ENCODE measurements at regions not wholly inside any gene's neighbourhood (a gene's known extent, or its start where the extent isn't known, plus 50 kb on each side); places are given as distances from the start of the nearest gene placed in this dataset.

DNA sequence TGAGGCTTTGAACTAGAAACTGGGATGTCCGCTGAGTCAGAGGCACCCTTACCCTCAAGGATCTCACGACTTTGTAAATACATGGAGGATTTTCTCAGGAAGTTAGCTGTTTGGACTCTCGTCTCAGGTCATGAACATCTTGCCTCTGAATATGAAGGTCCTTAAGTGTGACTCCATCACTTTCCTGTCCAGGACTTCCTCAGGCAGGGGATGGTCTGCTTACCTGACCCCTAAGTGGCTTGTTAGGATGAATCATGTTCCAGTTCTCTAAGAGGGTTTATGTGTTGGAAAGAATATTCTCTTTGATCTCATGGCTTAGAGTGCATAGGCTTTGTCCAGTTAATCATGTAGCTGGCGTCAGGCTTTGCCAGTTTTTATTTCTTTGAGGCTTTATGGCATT lies 511.7 kb upstream of the KLF4 start:
- Histone ChIP-seq H2AFZ (ENCODE audit: low read length) (no peak overlapping the region), H3K9ac (ENCODE audit: insufficient read depth, low read depth, low read length) (no peak overlapping the region), H3K36me3 (replicated peaks in 1 of 2; ENCODE audit: control insufficient read depth in 1 of 2, insufficient read depth in 2 of 2, low read length in 2 of 2) (no peaks in the 10 kb centered on the region), H3K79me2 (ENCODE audit: insufficient read depth, low read length) (no peaks in the 10 kb centered on the region), H3K4me3 (replicated peaks in 1 of 3; ENCODE audit: insufficient read depth in 1 of 3, low read depth in 2 of 3, low read length in 3 of 3) (no peak overlapping the region), H3K9me3 (ENCODE audit: low read length) (no peaks in the 10 kb centered on the region), H3K27me3 (ENCODE audit: control insufficient read depth in 1 of 2, insufficient read depth in 2 of 2, low read length in 2 of 2) (no peaks in the 10 kb centered on the region), H4K20me1 (ENCODE audit: insufficient read depth, low read length) (no peaks in the 10 kb centered on the region), H3K4me1 (ENCODE audit: insufficient read depth, low read length) (no peaks in the 10 kb centered on the region), H3K4me2 (ENCODE audit: low read depth, low read length) (no peak overlapping the region), H3K27ac (ENCODE audit: extremely low read length, insufficient read depth, low read length) (no peak overlapping the region)
- no peak for ATAC-seq
- in situ Hi-C loops (cut with HindIII; ENCODE audit: extremely low pct_ligation_motif_present, low pct_unique_long_range_greater_than_20kb) (no loop called here), intact Hi-C loops (cut with micrococcal nuclease; ENCODE audit: unreplicated experiment) (no loop called here)
- POLR2A ChIA-PET, result no interaction called here
- TF ChIP-seq ZNF451 (CRISPR knock-in tag; IDR thresholded peaks at IDR 0.05) (no peak), ZFP36 (IDR thresholded peaks at IDR 0.05; ENCODE audit: borderline replicate concordance, low read depth, low read length, partially characterized antibody) (no peak), SPEN (CRISPR knock-in tag; IDR thresholded peaks at IDR 0.05; ENCODE audit: low read depth) (no peak), ZFP1 (CRISPR knock-in tag; IDR thresholded peaks at IDR 0.05) (no peak), ZNF549 (CRISPR knock-in tag; IDR thresholded peaks at IDR 0.05) (no peak), SCMH1 (CRISPR knock-in tag; IDR thresholded peaks at IDR 0.05; ENCODE audit: borderline replicate concordance) (no peak), SOX5 (CRISPR knock-in tag; IDR thresholded peaks at IDR 0.05; ENCODE audit: borderline replicate concordance) (no peak), ZNF562 (CRISPR knock-in tag; IDR thresholded peaks at IDR 0.05; ENCODE audit: borderline replicate concordance) (no peak)
- TF ChIP-seq, protein P1, sequence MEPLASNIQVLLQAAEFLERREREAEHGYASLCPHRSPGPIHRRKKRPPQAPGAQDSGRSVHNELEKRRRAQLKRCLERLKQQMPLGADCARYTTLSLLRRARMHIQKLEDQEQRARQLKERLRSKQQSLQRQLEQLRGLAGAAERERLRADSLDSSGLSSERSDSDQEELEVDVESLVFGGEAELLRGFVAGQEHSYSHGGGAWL (CRISPR knock-in tag; IDR thresholded peaks at IDR 0.05), result no peak
- BruUV-seq (replicated peaks), result no TSS peak
- no peak for DNase-seq (ENCODE audit: low spot score)
- no peak for FAIRE-seq
- WGBS (ENCODE audit: low lambda C conversion rate), result 0% methylated on average over 3 of the region's 4 CpGs
- CTCF ChIA-PET (ENCODE audit: low intra/inter-chr PET ratio, low total read pairs), result no interaction called here

DNA sequence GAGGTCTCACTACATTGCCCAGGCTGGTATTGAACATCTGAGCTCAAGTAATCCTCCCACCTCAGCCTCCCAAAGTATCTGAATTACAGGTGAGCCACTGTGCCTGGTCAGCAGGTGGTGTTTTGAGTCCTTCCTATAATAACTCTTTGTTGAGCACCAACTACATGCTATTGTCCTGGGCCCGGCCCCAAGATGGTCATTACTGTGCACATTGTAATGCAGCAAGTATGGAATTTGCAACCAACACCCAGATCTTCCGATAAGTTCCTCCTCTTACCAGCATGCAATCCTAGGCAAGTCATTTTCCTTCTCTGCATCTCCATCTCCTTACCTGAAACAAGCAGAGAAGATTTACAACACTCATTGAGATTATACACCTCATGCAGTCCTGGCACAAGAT lies 510.3 kb upstream of the KLF4 start:
- Histone ChIP-seq H3K4me3 (replicated peaks in 1 of 3; ENCODE audit: insufficient read depth in 1 of 3, low read depth in 2 of 3, low read length in 3 of 3) (no peak overlapping the region), H3K4me1 (ENCODE audit: insufficient read depth, low read length) (no peaks in the 10 kb centered on the region), H3K79me2 (ENCODE audit: insufficient read depth, low read length) (no peaks in the 10 kb centered on the region), H3K27ac (ENCODE audit: extremely low read length, insufficient read depth, low read length) (no peak overlapping the region), H2AFZ (ENCODE audit: low read length) (no peak overlapping the region), H3K9ac (ENCODE audit: insufficient read depth, low read depth, low read length) (no peak overlapping the region), H3K27me3 (ENCODE audit: control insufficient read depth in 1 of 2, insufficient read depth in 2 of 2, low read length in 2 of 2) (no peaks in the 10 kb centered on the region), H3K36me3 (replicated peaks in 1 of 2; ENCODE audit: control insufficient read depth in 1 of 2, insufficient read depth in 2 of 2, low read length in 2 of 2) (no peaks in the 10 kb centered on the region), H4K20me1 (ENCODE audit: insufficient read depth, low read length) (no peaks in the 10 kb centered on the region), H3K9me3 (ENCODE audit: low read length) (no peaks in the 10 kb centered on the region), H3K4me2 (ENCODE audit: low read depth, low read length) (no peak overlapping the region)
- POLR2A ChIA-PET, result no interaction called here
- BruUV-seq (replicated peaks), result no TSS peak
- TF ChIP-seq ZNF510 (CRISPR knock-in tag; IDR thresholded peaks at IDR 0.05; ENCODE audit: low read depth) (no peak), ATF7-NPFF (CRISPR knock-in tag; IDR thresholded peaks at IDR 0.05; ENCODE audit: low read depth) (no peak), TEAD2 (CRISPR knock-in tag; IDR thresholded peaks at IDR 0.05) (no peak), RFXAP (CRISPR knock-in tag; IDR thresholded peaks at IDR 0.05; ENCODE audit: borderline replicate concordance) (no peak), ZSCAN22 (CRISPR knock-in tag; IDR thresholded peaks at IDR 0.05) (no peak), SALL2 (CRISPR knock-in tag; IDR thresholded peaks at IDR 0.05) (no peak)
- TF ChIP-seq, protein P2, sequence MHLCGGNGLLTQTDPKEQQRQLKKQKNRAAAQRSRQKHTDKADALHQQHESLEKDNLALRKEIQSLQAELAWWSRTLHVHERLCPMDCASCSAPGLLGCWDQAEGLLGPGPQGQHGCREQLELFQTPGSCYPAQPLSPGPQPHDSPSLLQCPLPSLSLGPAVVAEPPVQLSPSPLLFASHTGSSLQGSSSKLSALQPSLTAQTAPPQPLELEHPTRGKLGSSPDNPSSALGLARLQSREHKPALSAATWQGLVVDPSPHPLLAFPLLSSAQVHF (CRISPR knock-in tag; IDR thresholded peaks at IDR 0.05), result no peak
- TF ChIP-seq, protein P3, sequence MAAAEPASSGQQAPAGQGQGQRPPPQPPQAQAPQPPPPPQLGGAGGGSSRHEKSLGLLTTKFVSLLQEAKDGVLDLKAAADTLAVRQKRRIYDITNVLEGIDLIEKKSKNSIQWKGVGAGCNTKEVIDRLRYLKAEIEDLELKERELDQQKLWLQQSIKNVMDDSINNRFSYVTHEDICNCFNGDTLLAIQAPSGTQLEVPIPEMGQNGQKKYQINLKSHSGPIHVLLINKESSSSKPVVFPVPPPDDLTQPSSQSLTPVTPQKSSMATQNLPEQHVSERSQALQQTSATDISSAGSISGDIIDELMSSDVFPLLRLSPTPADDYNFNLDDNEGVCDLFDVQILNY (CRISPR knock-in tag; conservative IDR thresholded peaks at IDR 0.05), result no peak
- FAIRE-seq, result no peak
- DNase-seq (ENCODE audit: low spot score), result no peak
- ATAC-seq, result no peak
- in situ Hi-C loops (cut with HindIII; ENCODE audit: extremely low pct_ligation_motif_present, low pct_unique_long_range_greater_than_20kb), result no loop called here
- intact Hi-C loops (cut with micrococcal nuclease; ENCODE audit: unreplicated experiment), result no loop called here
- WGBS (ENCODE audit: low lambda C conversion rate), result 46% methylated on average over 2 of the region's 2 CpGs
- CTCF ChIA-PET (ENCODE audit: low intra/inter-chr PET ratio, low total read pairs), result no interaction called here

Measured in HepG2 (cell line).